Nephron (organoid): ENCODE measurements at regions not wholly inside any gene's neighbourhood (a gene's known extent, or its start where the extent isn't known, plus 50 kb on each side); places are given as distances from the start of the nearest gene placed in this dataset.

Source experiments
- H3K27ac Mint-ChIP-seq, 3 experiments: 2 replicates each; pipeline ENCODE4 v1.8.0; 2020; ENCODE audit warnings: mixed read lengths in 3 of 3, mild to moderate bottlenecking in 2 of 3, moderate library complexity in 1 of 3
- H3K27me3 Mint-ChIP-seq: 2 replicates; pipeline ENCODE4 v1.8.0; 2021; ENCODE audit warnings: low read depth, mild to moderate bottlenecking, moderate library complexity, mixed read lengths
- H3K36me3 Mint-ChIP-seq: 2 replicates; pipeline ENCODE4 v1.8.0; 2020; ENCODE audit warnings: low read depth, mixed read lengths
- H3K4me1 Mint-ChIP-seq: 2 replicates; pipeline ENCODE4 v1.8.0; 2020; ENCODE audit warnings: mixed read lengths
- H3K4me3 Mint-ChIP-seq, 3 experiments: 2 replicates each; pipeline ENCODE4 v1.8.0; 2020; ENCODE audit warnings: mild to moderate bottlenecking in 3 of 3, mixed read lengths in 3 of 3, moderate library complexity in 2 of 3
- H3K9me3 Mint-ChIP-seq: 2 replicates; pipeline ENCODE4 v1.8.0; 2020; ENCODE audit warnings: mixed read lengths
- CTCF ChIP-seq, 3 experiments: fragments of 200-600 bp; sonication (generic); IDR thresholded peaks; one replicate each; pipeline ENCODE4 v1.5.0; 2021; ENCODE audit warnings: antibody characterized with exemption in 3 of 3; ENCODE audit not compliant: unreplicated experiment in 3 of 3

- Mint-ChIP-seq H3K4me1 (peaks cover 8% of the 10 kb centered on the region), H3K36me3 (no peaks in the 10 kb centered on the region), H3K27me3 (no peaks in the 10 kb centered on the region), H3K27ac (no peak overlapping the region), H3K4me3 (no peak overlapping the region), H3K9me3 (no peaks in the 10 kb centered on the region)
- no peak for TF ChIP-seq CTCF (IDR thresholded peaks at IDR 0.05; ENCODE audit: unreplicated experiment in 3 of 3)
These were observed 444.7 kb upstream of the ARPP21 start for GRCh38 chr3:35194666-35195065.

GRCh38 chr3:35198857-35199256 lies 440.5 kb upstream of the ARPP21 start:
- no peak overlapping the region for H3K27ac Mint-ChIP-seq
- TF ChIP-seq CTCF (IDR thresholded peaks at IDR 0.05; ENCODE audit: unreplicated experiment in 3 of 3), result no peak
- no peaks in the 10 kb centered on the region for H3K27me3 Mint-ChIP-seq

GRCh38 chr3:35200056-35200455 lies 439.3 kb upstream of the ARPP21 start:
- no peaks in the 10 kb centered on the region for H3K9me3 Mint-ChIP-seq
- TF ChIP-seq CTCF (IDR thresholded peaks at IDR 0.05; ENCODE audit: unreplicated experiment in 3 of 3), result no peak
- H3K27ac Mint-ChIP-seq, result no peak overlapping the region
- H3K4me3 Mint-ChIP-seq, result peak overlapping the region in 1 of 3 experiments; percentile 0
- H3K36me3 Mint-ChIP-seq, result no peaks in the 10 kb centered on the region
- peaks cover 16% of the 10 kb centered on the region for H3K4me1 Mint-ChIP-seq
- no peaks in the 10 kb centered on the region for H3K27me3 Mint-ChIP-seq

More at GRCh38 chr3:35198857-35199256, 440.5 kb upstream of the ARPP21 start:
- Mint-ChIP-seq H3K4me3 (no peak overlapping the region), H3K9me3 (no peaks in the 10 kb centered on the region), H3K4me1 (peaks cover 24% of the 10 kb centered on the region), H3K36me3 (no peaks in the 10 kb centered on the region)

GRCh38 chr3:35201211-35201610 lies 438.1 kb upstream of the ARPP21 start:
- H3K4me3 Mint-ChIP-seq, result no peak overlapping the region

GRCh38 chr3:35215525-35216500 lies 423.5 kb upstream of the ARPP21 start:
- H3K27ac Mint-ChIP-seq, result no peak overlapping the region
- TF ChIP-seq CTCF (IDR thresholded peaks at IDR 0.05; ENCODE audit: unreplicated experiment in 3 of 3), result no peak
- H3K36me3 Mint-ChIP-seq, result no peaks in the 10 kb centered on the region
- H3K4me1 Mint-ChIP-seq, result no peaks in the 10 kb centered on the region
- H3K27me3 Mint-ChIP-seq, result no peaks in the 10 kb centered on the region
- peaks cover 6% of the 10 kb centered on the region for H3K9me3 Mint-ChIP-seq
- H3K4me3 Mint-ChIP-seq, result no peak overlapping the region

More at GRCh38 chr3:35201211-35201610, 438.1 kb upstream of the ARPP21 start:
- Mint-ChIP-seq H3K27me3 (no peaks in the 10 kb centered on the region), H3K4me1 (peaks cover 15% of the 10 kb centered on the region), H3K36me3 (no peaks in the 10 kb centered on the region), H3K27ac (no peak overlapping the region), H3K9me3 (no peaks in the 10 kb centered on the region)
- TF ChIP-seq CTCF (IDR thresholded peaks at IDR 0.05; ENCODE audit: unreplicated experiment in 3 of 3), result no peak
